Liver (tissue), 3 donors: ENCODE measurements at regions not wholly inside any gene's neighbourhood (a gene's known extent, or its start where the extent isn't known, plus 50 kb on each side); places are given as distances from the start of the nearest gene placed in this dataset.

ENCODE experiments used
- GABPA ChIP-seq, 2 donors: IDR thresholded peaks in 1 of 2; conservative IDR thresholded peaks in 1 of 2; 2 replicates each; pipeline ENCODE4 v1.6.1; 2016; ENCODE audit warnings: antibody characterized with exemption in 2 of 2, mild to moderate bottlenecking in 1 of 2, moderate library complexity in 1 of 2
- HNF4A ChIP-seq, 2 donors: conservative IDR thresholded peaks; 2 replicates each; pipeline ENCODE4 v1.6.1; 2016; ENCODE audit warnings: antibody characterized with exemption in 2 of 2, mild to moderate bottlenecking in 2 of 2
- HNF4G ChIP-seq: IDR thresholded peaks from 2 replicates; pipeline ENCODE4 v1.6.1; 2016; ENCODE audit warnings: antibody characterized with exemption
- MAX ChIP-seq: IDR thresholded peaks from 2 replicates; pipeline ENCODE4 v1.6.1; 2016; ENCODE audit warnings: antibody characterized with exemption
- RAD21 ChIP-seq, 2 donors: IDR thresholded peaks; 2 replicates each; pipeline ENCODE4 v1.6.1; 2016; ENCODE audit warnings: antibody characterized with exemption in 2 of 2, mild to moderate bottlenecking in 2 of 2
- RXRA ChIP-seq, 2 donors: IDR thresholded peaks; 2 replicates each; pipeline ENCODE4 v1.6.1; 2017 to 2018; ENCODE audit warnings: antibody characterized with exemption in 2 of 2, mild to moderate bottlenecking in 1 of 2
- TAF1 ChIP-seq: conservative IDR thresholded peaks from 2 replicates; pipeline ENCODE4 v1.6.1; 2016; ENCODE audit warnings: antibody characterized with exemption, mild to moderate bottlenecking
- ZBTB33 ChIP-seq: IDR thresholded peaks from 2 replicates; pipeline ENCODE4 v1.6.1; 2016; ENCODE audit warnings: antibody characterized with exemption
- TF ChIP-seq, protein P1 (sequence below): fragments of 150-350 bp; IDR thresholded peaks from 2 replicates; pipeline ENCODE4 v1.5.1; 2017; ENCODE audit warnings: improper control_type of control experiment, low read depth, low read length; ENCODE audit not compliant: missing input control
- TF ChIP-seq, protein P2 (sequence below): IDR thresholded peaks from 2 replicates; pipeline ENCODE4 v1.6.1; 2016; ENCODE audit warnings: antibody characterized with exemption, mild to moderate bottlenecking
- donor health status: healthy.
- donor health status: healthy.

GRCh38 chr9:23926368-23926767 lies 100.3 kb upstream of the ELAVL2 start:
- TF ChIP-seq GABPA (IDR thresholded peaks at IDR 0.05 in 1 of 2, conservative IDR thresholded peaks at IDR 0.05 in 1 of 2) (no peak), RAD21 (IDR thresholded peaks at IDR 0.05) (no peak), RXRA (IDR thresholded peaks at IDR 0.05) (no peak), TAF1 (no peak), HNF4G (no peak), HNF4A (conservative IDR thresholded peaks at IDR 0.05) (no peak), MAX (no peak), ZBTB33 (no peak)
- TF ChIP-seq, protein P1, sequence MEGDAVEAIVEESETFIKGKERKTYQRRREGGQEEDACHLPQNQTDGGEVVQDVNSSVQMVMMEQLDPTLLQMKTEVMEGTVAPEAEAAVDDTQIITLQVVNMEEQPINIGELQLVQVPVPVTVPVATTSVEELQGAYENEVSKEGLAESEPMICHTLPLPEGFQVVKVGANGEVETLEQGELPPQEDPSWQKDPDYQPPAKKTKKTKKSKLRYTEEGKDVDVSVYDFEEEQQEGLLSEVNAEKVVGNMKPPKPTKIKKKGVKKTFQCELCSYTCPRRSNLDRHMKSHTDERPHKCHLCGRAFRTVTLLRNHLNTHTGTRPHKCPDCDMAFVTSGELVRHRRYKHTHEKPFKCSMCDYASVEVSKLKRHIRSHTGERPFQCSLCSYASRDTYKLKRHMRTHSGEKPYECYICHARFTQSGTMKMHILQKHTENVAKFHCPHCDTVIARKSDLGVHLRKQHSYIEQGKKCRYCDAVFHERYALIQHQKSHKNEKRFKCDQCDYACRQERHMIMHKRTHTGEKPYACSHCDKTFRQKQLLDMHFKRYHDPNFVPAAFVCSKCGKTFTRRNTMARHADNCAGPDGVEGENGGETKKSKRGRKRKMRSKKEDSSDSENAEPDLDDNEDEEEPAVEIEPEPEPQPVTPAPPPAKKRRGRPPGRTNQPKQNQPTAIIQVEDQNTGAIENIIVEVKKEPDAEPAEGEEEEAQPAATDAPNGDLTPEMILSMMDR = no peak
- TF ChIP-seq, protein P2, sequence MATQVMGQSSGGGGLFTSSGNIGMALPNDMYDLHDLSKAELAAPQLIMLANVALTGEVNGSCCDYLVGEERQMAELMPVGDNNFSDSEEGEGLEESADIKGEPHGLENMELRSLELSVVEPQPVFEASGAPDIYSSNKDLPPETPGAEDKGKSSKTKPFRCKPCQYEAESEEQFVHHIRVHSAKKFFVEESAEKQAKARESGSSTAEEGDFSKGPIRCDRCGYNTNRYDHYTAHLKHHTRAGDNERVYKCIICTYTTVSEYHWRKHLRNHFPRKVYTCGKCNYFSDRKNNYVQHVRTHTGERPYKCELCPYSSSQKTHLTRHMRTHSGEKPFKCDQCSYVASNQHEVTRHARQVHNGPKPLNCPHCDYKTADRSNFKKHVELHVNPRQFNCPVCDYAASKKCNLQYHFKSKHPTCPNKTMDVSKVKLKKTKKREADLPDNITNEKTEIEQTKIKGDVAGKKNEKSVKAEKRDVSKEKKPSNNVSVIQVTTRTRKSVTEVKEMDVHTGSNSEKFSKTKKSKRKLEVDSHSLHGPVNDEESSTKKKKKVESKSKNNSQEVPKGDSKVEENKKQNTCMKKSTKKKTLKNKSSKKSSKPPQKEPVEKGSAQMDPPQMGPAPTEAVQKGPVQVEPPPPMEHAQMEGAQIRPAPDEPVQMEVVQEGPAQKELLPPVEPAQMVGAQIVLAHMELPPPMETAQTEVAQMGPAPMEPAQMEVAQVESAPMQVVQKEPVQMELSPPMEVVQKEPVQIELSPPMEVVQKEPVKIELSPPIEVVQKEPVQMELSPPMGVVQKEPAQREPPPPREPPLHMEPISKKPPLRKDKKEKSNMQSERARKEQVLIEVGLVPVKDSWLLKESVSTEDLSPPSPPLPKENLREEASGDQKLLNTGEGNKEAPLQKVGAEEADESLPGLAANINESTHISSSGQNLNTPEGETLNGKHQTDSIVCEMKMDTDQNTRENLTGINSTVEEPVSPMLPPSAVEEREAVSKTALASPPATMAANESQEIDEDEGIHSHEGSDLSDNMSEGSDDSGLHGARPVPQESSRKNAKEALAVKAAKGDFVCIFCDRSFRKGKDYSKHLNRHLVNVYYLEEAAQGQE = no peak
